ENCODE measurements at regions not wholly inside any gene's neighbourhood (a gene's known extent, or its start where the extent isn't known, plus 50 kb on each side); places are given as distances from the start of the nearest gene placed in this dataset.

DNA sequence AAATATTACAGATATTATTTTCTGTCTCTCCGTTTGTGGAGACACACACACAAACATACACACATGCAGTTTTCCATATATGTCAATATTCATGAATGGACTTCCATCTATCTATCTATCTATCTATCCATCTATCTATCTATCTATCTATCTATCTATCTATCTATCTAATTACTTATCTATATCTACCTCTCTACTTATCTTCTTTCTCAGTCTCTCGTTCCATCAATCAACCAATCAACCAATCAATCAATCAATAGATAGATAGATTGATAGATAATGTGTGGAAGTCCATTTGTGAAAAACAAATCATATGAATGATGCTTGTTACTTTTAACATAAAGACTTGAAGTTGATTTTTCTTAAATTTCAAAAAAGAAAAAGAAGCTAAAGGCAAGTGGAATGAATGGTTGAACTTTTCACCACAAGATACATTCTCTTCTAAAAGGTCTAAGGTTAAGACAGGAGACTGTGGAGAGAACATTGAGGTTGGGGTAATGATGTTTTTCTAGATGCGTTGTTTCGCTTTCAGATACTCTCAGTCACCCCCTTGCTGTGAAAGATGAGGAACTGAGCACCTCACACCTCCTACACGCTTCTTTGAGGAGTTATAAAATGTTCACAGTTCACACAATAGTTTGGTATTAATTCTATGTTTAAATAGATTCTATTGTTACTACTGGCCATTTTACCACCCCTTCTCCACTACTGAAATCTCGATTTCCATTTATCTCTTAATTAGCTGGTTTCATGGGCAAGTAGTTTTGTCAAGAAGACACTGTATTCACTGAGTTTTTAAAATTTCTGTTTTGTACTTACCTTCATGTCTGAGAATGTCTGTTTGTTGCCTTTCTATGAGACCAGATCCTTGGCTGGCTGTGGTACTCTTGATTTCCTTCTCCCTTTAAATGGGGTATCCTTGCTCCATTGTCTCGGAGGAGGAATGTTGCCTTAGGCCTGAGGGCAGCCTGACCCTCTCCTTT is 114.1 kb downstream of the EMX2 start:
- Histone ChIP-seq H3K27me3 (ENCODE audit: insufficient read depth, low read length) (no peaks in the 10 kb centered on the region), H3K4me2 (ENCODE audit: low read length) (no peak overlapping the region), H2AFZ (ENCODE audit: low read depth, low read length, poor library complexity, severe bottlenecking) (no peak overlapping the region), H3K36me3 (ENCODE audit: control insufficient read depth in 1 of 2, insufficient read depth in 2 of 2, low read length in 2 of 2) (no peaks in the 10 kb centered on the region), H3K79me2 (ENCODE audit: insufficient read depth, low read length) (no peaks in the 10 kb centered on the region), H3K9me3 (ENCODE audit: control insufficient read depth in 1 of 2, insufficient read depth in 1 of 2, low read depth in 1 of 2, low read length in 2 of 2) (no peaks in the 10 kb centered on the region), H3K9me2 (ENCODE audit: insufficient read depth) (no peaks in the 10 kb centered on the region), H3K27ac (ENCODE audit: low read depth, low read length) (no peak overlapping the region), H4K20me1 (ENCODE audit: insufficient read depth) (no peaks in the 10 kb centered on the region), H3K4me3 (replicated peaks in 1 of 2; ENCODE audit: low read depth in 1 of 2, low read length in 2 of 2) (no peak overlapping the region), H3K9ac (ENCODE audit: low read length) (no peak overlapping the region), H3K4me1 (ENCODE audit: control insufficient read depth in 1 of 2, insufficient read depth in 2 of 2, low read length in 2 of 2) (peaks cover 10 to 16% of the 10 kb centered on the region in 2 experiments)
- ChIA-PET RAD21 (ENCODE audit: low non-redundant PET in 1 of 2, low total read pairs in 2 of 2, uncharacterized antibody in 2 of 2, unreplicated experiment in 2 of 2) (no interaction called here), CTCF (no interaction called here), POLR2A (no interaction called here)
- ATAC-seq, result no peak
- no TSS peak for BruUV-seq (replicated peaks)
- DNase-seq (ENCODE audit: low read depth, low spot score), result no peak
- intact Hi-C loops (cut with micrococcal nuclease), result no loop called here
- TF ChIP-seq SIN3A (IDR thresholded peaks at IDR 0.05; ENCODE audit: low read depth), result no peak
- TF ChIP-seq RAD21 (IDR thresholded peaks at IDR 0.05; ENCODE audit: low read depth), result no peak
- no peak for TF ChIP-seq ZFX (IDR thresholded peaks at IDR 0.05)
- TF ChIP-seq SP1 (IDR thresholded peaks at IDR 0.05; ENCODE audit: low read depth), result no peak
- TF ChIP-seq EZH2 (IDR thresholded peaks at IDR 0.05), result no peak
- TF ChIP-seq REST (IDR thresholded peaks at IDR 0.05; ENCODE audit: low read depth), result no peak
- no peak for TF ChIP-seq TCF7L2 (IDR thresholded peaks at IDR 0.05; ENCODE audit: borderline replicate concordance, extremely low read depth, insufficient read depth, insufficient read length)
- TF ChIP-seq, protein P1, sequence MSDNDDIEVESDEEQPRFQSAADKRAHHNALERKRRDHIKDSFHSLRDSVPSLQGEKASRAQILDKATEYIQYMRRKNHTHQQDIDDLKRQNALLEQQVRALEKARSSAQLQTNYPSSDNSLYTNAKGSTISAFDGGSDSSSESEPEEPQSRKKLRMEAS (IDR thresholded peaks at IDR 0.05), result no peak
- no peak for TF ChIP-seq ATF3 (IDR thresholded peaks at IDR 0.05)
- TF ChIP-seq POLR2AphosphoS5 (IDR thresholded peaks at IDR 0.05; ENCODE audit: low read depth, low read length), result no peak
- TF ChIP-seq, protein P2, sequence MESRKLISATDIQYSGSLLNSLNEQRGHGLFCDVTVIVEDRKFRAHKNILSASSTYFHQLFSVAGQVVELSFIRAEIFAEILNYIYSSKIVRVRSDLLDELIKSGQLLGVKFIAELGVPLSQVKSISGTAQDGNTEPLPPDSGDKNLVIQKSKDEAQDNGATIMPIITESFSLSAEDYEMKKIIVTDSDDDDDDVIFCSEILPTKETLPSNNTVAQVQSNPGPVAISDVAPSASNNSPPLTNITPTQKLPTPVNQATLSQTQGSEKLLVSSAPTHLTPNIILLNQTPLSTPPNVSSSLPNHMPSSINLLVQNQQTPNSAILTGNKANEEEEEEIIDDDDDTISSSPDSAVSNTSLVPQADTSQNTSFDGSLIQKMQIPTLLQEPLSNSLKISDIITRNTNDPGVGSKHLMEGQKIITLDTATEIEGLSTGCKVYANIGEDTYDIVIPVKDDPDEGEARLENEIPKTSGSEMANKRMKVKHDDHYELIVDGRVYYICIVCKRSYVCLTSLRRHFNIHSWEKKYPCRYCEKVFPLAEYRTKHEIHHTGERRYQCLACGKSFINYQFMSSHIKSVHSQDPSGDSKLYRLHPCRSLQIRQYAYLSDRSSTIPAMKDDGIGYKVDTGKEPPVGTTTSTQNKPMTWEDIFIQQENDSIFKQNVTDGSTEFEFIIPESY (IDR thresholded peaks at IDR 0.05; ENCODE audit: extremely low read depth, insufficient replicate concordance, low read length), result no peak
- no peak for TF ChIP-seq CTCF (IDR thresholded peaks at IDR 0.05 in 2 of 3, conservative IDR thresholded peaks at IDR 0.05 in 1 of 3; ENCODE audit: borderline replicate concordance in 1 of 3, insufficient read depth in 1 of 3, low read depth in 2 of 3, low read length in 2 of 3)
- no peak for TF ChIP-seq SRF (IDR thresholded peaks at IDR 0.05; ENCODE audit: low read depth)
- TF ChIP-seq CBX3 (IDR thresholded peaks at IDR 0.05; ENCODE audit: low read depth), result no peak
- TF ChIP-seq ELF1 (IDR thresholded peaks at IDR 0.05; ENCODE audit: borderline replicate concordance, low read depth), result no peak
- no peak for TF ChIP-seq CEBPB (IDR thresholded peaks at IDR 0.05; ENCODE audit: low read depth)
- no peak for TF ChIP-seq ZNF274 (IDR thresholded peaks at IDR 0.05; ENCODE audit: low read depth, low read length)
- TF ChIP-seq POLR2A (IDR thresholded peaks at IDR 0.05; ENCODE audit: borderline replicate concordance, extremely low read depth, insufficient read depth, insufficient read length), result no peak
- no peak for TF ChIP-seq EGR1 (IDR thresholded peaks at IDR 0.05; ENCODE audit: low read depth)
- no peak for TF ChIP-seq EZH2phosphoT487 (IDR thresholded peaks at IDR 0.05; ENCODE audit: borderline replicate concordance)
